ENCODE measurements at regions not wholly inside any gene's neighbourhood (a gene's known extent, or its start where the extent isn't known, plus 50 kb on each side); places are given as distances from the start of the nearest gene placed in this dataset.

- TF ChIP-seq SUZ12 (IDR thresholded peaks at IDR 0.05; ENCODE audit: low read depth, low read length) = no peak
- no peak for TF ChIP-seq TIGD3 (CRISPR knock-in tag; IDR thresholded peaks at IDR 0.05; ENCODE audit: borderline replicate concordance)
- no peak for TF ChIP-seq ZNF660 (CRISPR knock-in tag; IDR thresholded peaks at IDR 0.05; ENCODE audit: borderline replicate concordance, low read depth)
- TF ChIP-seq BCL3 (CRISPR knock-in tag; IDR thresholded peaks at IDR 0.05) = no peak
- no peak for TF ChIP-seq ISL2 (CRISPR knock-in tag; IDR thresholded peaks at IDR 0.05)
- no peak for TF ChIP-seq ZSCAN30 (CRISPR knock-in tag; IDR thresholded peaks at IDR 0.05)
- TF ChIP-seq ZNF639 (CRISPR knock-in tag; conservative IDR thresholded peaks at IDR 0.05) = no peak
Measured at GRCh38 chr6:121764493-121764892, 329.0 kb downstream of the GJA1 start.
